ENCODE measurements at regions not wholly inside any gene's neighbourhood (a gene's known extent, or its start where the extent isn't known, plus 50 kb on each side); places are given as distances from the start of the nearest gene placed in this dataset.

DNA sequence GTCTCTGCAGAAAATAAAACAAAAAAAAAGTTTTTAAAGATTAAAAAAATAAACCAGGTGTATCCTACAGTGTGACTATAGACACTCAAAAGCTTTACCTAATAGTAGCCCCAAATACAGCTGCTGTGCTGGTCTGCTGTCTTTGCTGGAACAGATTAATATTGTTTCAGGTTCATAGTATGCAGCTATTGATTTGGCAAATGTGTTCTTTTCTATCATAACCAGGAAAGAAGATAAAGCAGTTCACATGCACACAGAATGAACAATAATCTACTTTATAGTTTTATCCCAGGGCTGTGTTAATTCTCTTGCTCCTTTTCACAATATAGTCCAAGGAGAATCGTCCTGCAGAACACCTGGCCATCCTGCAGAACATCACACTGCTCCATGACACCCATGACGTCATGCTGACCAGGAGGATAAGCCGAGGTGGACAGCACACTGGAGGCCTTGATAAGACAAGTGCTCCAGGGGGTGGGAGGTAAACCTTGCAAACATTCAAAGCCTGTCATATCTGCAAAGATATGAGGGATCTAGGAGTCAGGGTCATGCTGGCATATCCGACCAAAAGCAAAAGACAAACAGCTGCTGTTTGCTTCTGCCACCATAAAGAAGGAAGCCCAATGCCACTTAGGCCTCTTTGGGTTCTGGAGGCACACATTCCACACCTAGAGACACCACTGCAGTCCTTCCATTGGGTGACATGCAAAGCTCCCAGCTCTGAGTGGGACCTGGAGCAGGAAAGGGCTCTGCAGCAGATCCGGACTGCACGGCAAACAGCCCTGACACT is 86.1 kb upstream of the SLC2A1 start:
- DNase-seq (ENCODE audit: low spot score in 2 of 2, unreplicated experiment in 2 of 2) = no peak
- no peaks in the 10 kb centered on the region for H3K9me3 Mint-ChIP-seq
- no peaks in the 10 kb centered on the region for H3K36me3 Mint-ChIP-seq
- no peak overlapping the region for H3K4me3 Mint-ChIP-seq
- no peak overlapping the region for H3K27ac Mint-ChIP-seq
- H3K4me1 Mint-ChIP-seq = peaks cover 22% of the 10 kb centered on the region
- H3K27me3 Mint-ChIP-seq (ENCODE audit: low read depth) = no peaks in the 10 kb centered on the region
- TF ChIP-seq CTCF (IDR thresholded peaks at IDR 0.05; ENCODE audit: unreplicated experiment) = no peak

GRCh38 chr1:43043695-43044094 is 85.0 kb upstream of the SLC2A1 start:
- no peak for DNase-seq (ENCODE audit: low spot score in 2 of 2, unreplicated experiment in 2 of 2)
- TF ChIP-seq CTCF (IDR thresholded peaks at IDR 0.05; ENCODE audit: unreplicated experiment) = no peak
- Mint-ChIP-seq H3K4me1 (peaks cover 21% of the 10 kb centered on the region), H3K9me3 (no peaks in the 10 kb centered on the region), H3K27me3 (ENCODE audit: low read depth) (no peaks in the 10 kb centered on the region), H3K27ac (no peak overlapping the region), H3K4me3 (no peak overlapping the region), H3K36me3 (no peaks in the 10 kb centered on the region)

GRCh38 chr1:43042773-43043457 is 84.2 kb upstream of the SLC2A1 start:
- Mint-ChIP-seq H3K27me3 (ENCODE audit: low read depth) (no peaks in the 10 kb centered on the region), H3K36me3 (no peaks in the 10 kb centered on the region), H3K4me1 (peaks cover 21% of the 10 kb centered on the region), H3K9me3 (no peaks in the 10 kb centered on the region), H3K4me3 (no peak overlapping the region), H3K27ac (no peak overlapping the region)
- DNase-seq (ENCODE audit: low spot score in 2 of 2, unreplicated experiment in 2 of 2) = no peak
- no peak for TF ChIP-seq CTCF (IDR thresholded peaks at IDR 0.05; ENCODE audit: unreplicated experiment)

GRCh38 chr1:43042127-43042526 is 83.5 kb upstream of the SLC2A1 start:
- no peak overlapping the region for H3K4me3 Mint-ChIP-seq
- H3K9me3 Mint-ChIP-seq = no peaks in the 10 kb centered on the region
- H3K4me1 Mint-ChIP-seq = peaks cover 21% of the 10 kb centered on the region
- H3K27ac Mint-ChIP-seq = no peak overlapping the region
- no peak for TF ChIP-seq CTCF (IDR thresholded peaks at IDR 0.05; ENCODE audit: unreplicated experiment)
- no peaks in the 10 kb centered on the region for H3K36me3 Mint-ChIP-seq
- no peak for DNase-seq (ENCODE audit: low spot score in 2 of 2, unreplicated experiment in 2 of 2)
- no peaks in the 10 kb centered on the region for H3K27me3 Mint-ChIP-seq (ENCODE audit: low read depth)

- no peaks in the 10 kb centered on the region for H3K9me3 Mint-ChIP-seq
- H3K4me1 Mint-ChIP-seq = peaks cover 25% of the 10 kb centered on the region
- H3K4me3 Mint-ChIP-seq = no peak overlapping the region
- no peak for TF ChIP-seq CTCF (IDR thresholded peaks at IDR 0.05; ENCODE audit: unreplicated experiment)
- no peak overlapping the region for H3K27ac Mint-ChIP-seq
- no peaks in the 10 kb centered on the region for H3K27me3 Mint-ChIP-seq (ENCODE audit: low read depth)
- no peaks in the 10 kb centered on the region for H3K36me3 Mint-ChIP-seq
- no peak for DNase-seq (ENCODE audit: low spot score in 2 of 2, unreplicated experiment in 2 of 2)
These were observed 82.9 kb upstream of the SLC2A1 start for GRCh38 chr1:43041591-43041990.

Data from mesothelial cell of epicardium (in vitro differentiated cells).